Central memory CD8-positive, alpha-beta T cell (primary cell): ENCODE measurements at regions not wholly inside any gene's neighbourhood (a gene's known extent, or its start where the extent isn't known, plus 50 kb on each side); places are given as distances from the start of the nearest gene placed in this dataset.

Experiments used
- ATAC-seq: fragments of 150-1000 bp; cut with Tn5 transposase; replicated peaks from 2 replicates; pipeline ENCODE4 v1.10.0; 2022; ENCODE audit warnings: mild to moderate bottlenecking, moderate FRiP score, moderate number of reproducible peaks; ENCODE audit not compliant: poor library complexity, severe bottlenecking; ENCODE audit errors: extremely low read depth
- DNase-seq, 2 donors: peaks; one replicate each; pipeline ENCODE4 v3.0.0; 2021; ENCODE audit warnings: low spot score in 2 of 2
- H3K27ac Mint-ChIP-seq: one replicate; pipeline ENCODE4 v1.8.0; 2022; ENCODE audit warnings: low read depth, mild to moderate bottlenecking, moderate library complexity, mixed read lengths
- H3K27me3 Mint-ChIP-seq: one replicate; pipeline ENCODE4 v1.8.0; 2022; ENCODE audit warnings: mixed read lengths
- H3K36me3 Mint-ChIP-seq: one replicate; pipeline ENCODE4 v1.8.0; 2022; ENCODE audit warnings: mild to moderate bottlenecking, moderate library complexity, mixed read lengths; ENCODE audit not compliant: insufficient read depth
- H3K4me1 Mint-ChIP-seq: one replicate; pipeline ENCODE4 v1.8.0; 2022; ENCODE audit warnings: mixed read lengths
- H3K4me3 Mint-ChIP-seq: one replicate; pipeline ENCODE4 v1.8.0; 2022; ENCODE audit warnings: mild to moderate bottlenecking, moderate library complexity, mixed read lengths
- H3K9me3 Mint-ChIP-seq: one replicate; pipeline ENCODE4 v1.8.0; 2022; ENCODE audit warnings: mixed read lengths

- Mint-ChIP-seq H3K9me3 (no peaks in the 10 kb centered on the region), H3K4me1 (no peaks in the 10 kb centered on the region), H3K27ac (no peak overlapping the region), H3K27me3 (peaks cover 31% of the 10 kb centered on the region), H3K36me3 (no peaks in the 10 kb centered on the region), H3K4me3 (no peak overlapping the region)
- ATAC-seq (no peak), DNase-seq (no peak)
Measured at GRCh38 chr5:77948476-77948875, 172.3 kb upstream of the TBCA start.

GRCh38 chr5:77947041-77947428 is 170.9 kb upstream of the TBCA start:
- no peak overlapping the region for H3K27ac Mint-ChIP-seq

GRCh38 chr5:77946381-77947040 is 170.4 kb upstream of the TBCA start:
- no peaks in the 10 kb centered on the region for H3K4me1 Mint-ChIP-seq
- ATAC-seq, result no peak
- H3K27ac Mint-ChIP-seq, result no peak overlapping the region
- no peak for DNase-seq
- peaks cover 44% of the 10 kb centered on the region for H3K27me3 Mint-ChIP-seq
- H3K4me3 Mint-ChIP-seq, result no peak overlapping the region
- no peaks in the 10 kb centered on the region for H3K36me3 Mint-ChIP-seq
- no peaks in the 10 kb centered on the region for H3K9me3 Mint-ChIP-seq

More at GRCh38 chr5:77947041-77947428, 170.9 kb upstream of the TBCA start:
- ATAC-seq (no peak), DNase-seq (no peak)
- H3K4me1 Mint-ChIP-seq, result no peaks in the 10 kb centered on the region
- peaks cover 39% of the 10 kb centered on the region for H3K27me3 Mint-ChIP-seq
- H3K36me3 Mint-ChIP-seq, result no peaks in the 10 kb centered on the region
- no peak overlapping the region for H3K4me3 Mint-ChIP-seq
- no peaks in the 10 kb centered on the region for H3K9me3 Mint-ChIP-seq

- Mint-ChIP-seq H3K4me1 (no peaks in the 10 kb centered on the region), H3K27ac (no peak overlapping the region), H3K4me3 (no peak overlapping the region), H3K9me3 (no peaks in the 10 kb centered on the region), H3K36me3 (no peaks in the 10 kb centered on the region), H3K27me3 (peaks cover 50% of the 10 kb centered on the region)
- no peak for DNase-seq
- ATAC-seq, result no peak
Measured at GRCh38 chr5:77945874-77946273, 169.7 kb upstream of the TBCA start.

- H3K36me3 Mint-ChIP-seq, result no peaks in the 10 kb centered on the region
- peak overlapping the region; percentile 60 for H3K27ac Mint-ChIP-seq
- H3K4me1 Mint-ChIP-seq, result no peaks in the 10 kb centered on the region
- ATAC-seq (no peak), DNase-seq (no peak)
- no peaks in the 10 kb centered on the region for H3K9me3 Mint-ChIP-seq
- no peak overlapping the region for H3K4me3 Mint-ChIP-seq
- H3K27me3 Mint-ChIP-seq, result peaks cover 53% of the 10 kb centered on the region
Measured at GRCh38 chr5:77944757-77945340, 168.7 kb upstream of the TBCA start.

- DNase-seq, result no peak
- no peak for ATAC-seq
- Mint-ChIP-seq H3K9me3 (no peaks in the 10 kb centered on the region), H3K4me3 (no peak overlapping the region), H3K27ac (no peak overlapping the region), H3K36me3 (no peaks in the 10 kb centered on the region), H3K4me1 (no peaks in the 10 kb centered on the region), H3K27me3 (peaks cover 48% of the 10 kb centered on the region)
Measured at GRCh38 chr5:77943851-77944250, 167.7 kb upstream of the TBCA start.

GRCh38 chr5:77942578-77943239 is 166.6 kb upstream of the TBCA start:
- DNase-seq (no peak), ATAC-seq (no peak)
- Mint-ChIP-seq H3K4me1 (no peaks in the 10 kb centered on the region), H3K9me3 (no peaks in the 10 kb centered on the region), H3K27ac (no peak overlapping the region), H3K27me3 (peaks cover 58% of the 10 kb centered on the region), H3K4me3 (no peak overlapping the region), H3K36me3 (no peaks in the 10 kb centered on the region)

GRCh38 chr5:77937015-77937908 is 161.1 kb upstream of the TBCA start:
- Mint-ChIP-seq H3K36me3 (no peaks in the 10 kb centered on the region), H3K4me3 (peak overlapping the region; percentile 4), H3K27ac (no peak overlapping the region), H3K4me1 (no peaks in the 10 kb centered on the region), H3K27me3 (peaks cover 50% of the 10 kb centered on the region), H3K9me3 (no peaks in the 10 kb centered on the region)
- DNase-seq (no peak), ATAC-seq (no peak)

GRCh38 chr5:77936365-77936693 is 160.2 kb upstream of the TBCA start:
- no peaks in the 10 kb centered on the region for H3K4me1 Mint-ChIP-seq
- peaks cover 47% of the 10 kb centered on the region for H3K27me3 Mint-ChIP-seq
- no peaks in the 10 kb centered on the region for H3K9me3 Mint-ChIP-seq
- H3K36me3 Mint-ChIP-seq, result no peaks in the 10 kb centered on the region
- no peak for DNase-seq
- ATAC-seq, result no peak
- H3K27ac Mint-ChIP-seq, result no peak overlapping the region
- H3K4me3 Mint-ChIP-seq, result no peak overlapping the region

GRCh38 chr5:77935506-77936364 is 159.6 kb upstream of the TBCA start:
- ATAC-seq, result no peak
- no peak overlapping the region for H3K4me3 Mint-ChIP-seq
- no peak for DNase-seq

GRCh38 chr5:77928776-77929300 is 152.7 kb upstream of the TBCA start:
- no peaks in the 10 kb centered on the region for H3K9me3 Mint-ChIP-seq

More at GRCh38 chr5:77935506-77936364, 159.6 kb upstream of the TBCA start:
- Mint-ChIP-seq H3K9me3 (no peaks in the 10 kb centered on the region), H3K36me3 (no peaks in the 10 kb centered on the region), H3K27me3 (peaks cover 43% of the 10 kb centered on the region), H3K4me1 (no peaks in the 10 kb centered on the region), H3K27ac (no peak overlapping the region)

GRCh38 chr5:77926337-77926736 is 150.2 kb upstream of the TBCA start:
- DNase-seq (no peak), ATAC-seq (no peak)
- Mint-ChIP-seq H3K27ac (no peak overlapping the region), H3K4me3 (no peak overlapping the region), H3K4me1 (no peaks in the 10 kb centered on the region), H3K27me3 (peaks cover 58% of the 10 kb centered on the region), H3K9me3 (no peaks in the 10 kb centered on the region), H3K36me3 (no peaks in the 10 kb centered on the region)

More at GRCh38 chr5:77928776-77929300, 152.7 kb upstream of the TBCA start:
- Mint-ChIP-seq H3K27me3 (peaks cover 55% of the 10 kb centered on the region), H3K27ac (no peak overlapping the region), H3K4me1 (no peaks in the 10 kb centered on the region), H3K36me3 (no peaks in the 10 kb centered on the region), H3K4me3 (no peak overlapping the region)
- ATAC-seq, result no peak
- no peak for DNase-seq
